ENCODE measurements at regions not wholly inside any gene's neighbourhood (a gene's known extent, or its start where the extent isn't known, plus 50 kb on each side); places are given as distances from the start of the nearest gene placed in this dataset.
"Not testable (repeated sequence)": the region's sequence is repeated elsewhere in the genome, so short reads cannot be mapped to it uniquely, and the experiment has no call there.

GRCh38 chr4:134539729-134540231 lies 338.2 kb upstream of the PABPC4L start:
- ATAC-seq, result no peak
- DNase-seq (ENCODE audit: low spot score), result no peak

- DNase-seq (ENCODE audit: low spot score) (no peak), ATAC-seq (no peak)
Measured at GRCh38 chr4:134537701-134538100, 336.1 kb upstream of the PABPC4L start.

- no peak for ATAC-seq
Measured at GRCh38 chr4:134533068-134533467, 331.5 kb upstream of the PABPC4L start.

GRCh38 chr4:134531013-134531412 lies 329.4 kb upstream of the PABPC4L start:
- ATAC-seq, result no peak
- DNase-seq (ENCODE audit: low spot score), result no peak

More at GRCh38 chr4:134533068-134533467, 331.5 kb upstream of the PABPC4L start:
- DNase-seq (ENCODE audit: low spot score), result no peak

- DNase-seq (ENCODE audit: low spot score) (no peak), ATAC-seq (no peak)
Measured at GRCh38 chr4:134529629-134530028, 328.0 kb upstream of the PABPC4L start.

- no peak for ATAC-seq
- no peak for DNase-seq (ENCODE audit: low spot score)
Measured at GRCh38 chr4:134518574-134519217, 317.1 kb upstream of the PABPC4L start.

- no peak for DNase-seq (ENCODE audit: low spot score)
- no peak for ATAC-seq
Measured at GRCh38 chr4:134510544-134510943, 309.0 kb upstream of the PABPC4L start.

GRCh38 chr4:134505511-134505910 lies 303.9 kb upstream of the PABPC4L start:
- no peak for DNase-seq (ENCODE audit: low spot score)
- no peak for ATAC-seq

- ATAC-seq (no peak), DNase-seq (ENCODE audit: low spot score) (no peak)
Measured at GRCh38 chr4:134501973-134502643, 300.5 kb upstream of the PABPC4L start.

GRCh38 chr4:134501488-134501887 lies 299.9 kb upstream of the PABPC4L start:
- DNase-seq (ENCODE audit: low spot score); ATAC-seq: not testable (repeated sequence)

- DNase-seq (ENCODE audit: low spot score), result no peak
- ATAC-seq, result no peak
Measured at GRCh38 chr4:134499074-134499473, 297.5 kb upstream of the PABPC4L start.

- DNase-seq (ENCODE audit: low spot score) (no peak), ATAC-seq (no peak)
Measured at GRCh38 chr4:134490863-134491262, 289.3 kb upstream of the PABPC4L start.

- DNase-seq (ENCODE audit: low spot score); ATAC-seq: not testable (repeated sequence)
Measured at GRCh38 chr4:134483514-134483913, 281.9 kb upstream of the PABPC4L start.

- ATAC-seq, result no peak
- DNase-seq (ENCODE audit: low spot score), result no peak
Measured at GRCh38 chr4:134471569-134471968, 270.0 kb upstream of the PABPC4L start.

- ATAC-seq (no peak), DNase-seq (ENCODE audit: low spot score) (no peak)
Measured at GRCh38 chr4:134470544-134470943, 269.0 kb upstream of the PABPC4L start.

GRCh38 chr4:134465417-134465816 lies 263.8 kb upstream of the PABPC4L start:
- DNase-seq (ENCODE audit: low spot score) (no peak), ATAC-seq (no peak)

- no peak for ATAC-seq
- no peak for DNase-seq (ENCODE audit: low spot score)
Measured at GRCh38 chr4:134463771-134464170, 262.2 kb upstream of the PABPC4L start.

GRCh38 chr4:134426821-134427220 lies 225.2 kb upstream of the PABPC4L start:
- DNase-seq (ENCODE audit: low spot score) (no peak), ATAC-seq (no peak)

GRCh38 chr4:134425756-134426155 lies 224.2 kb upstream of the PABPC4L start:
- no peak for ATAC-seq

GRCh38 chr4:134422776-134423175 lies 221.2 kb upstream of the PABPC4L start:
- ATAC-seq (no peak), DNase-seq (ENCODE audit: low spot score) (no peak)

More at GRCh38 chr4:134425756-134426155, 224.2 kb upstream of the PABPC4L start:
- DNase-seq (ENCODE audit: low spot score), result no peak

GRCh38 chr4:134421734-134422133 lies 220.1 kb upstream of the PABPC4L start:
- ATAC-seq, result no peak

GRCh38 chr4:134408897-134409296 lies 207.3 kb upstream of the PABPC4L start:
- DNase-seq (ENCODE audit: low spot score) (no peak), ATAC-seq (no peak)

More at GRCh38 chr4:134421734-134422133, 220.1 kb upstream of the PABPC4L start:
- no peak for DNase-seq (ENCODE audit: low spot score)

Measured in left lobe of liver (tissue), 2 donors.